ENCODE measurements at regions not wholly inside any gene's neighbourhood (a gene's known extent, or its start where the extent isn't known, plus 50 kb on each side); places are given as distances from the start of the nearest gene placed in this dataset.
"Not testable (repeated sequence)": the region's sequence is repeated elsewhere in the genome, so short reads cannot be mapped to it uniquely, and the experiment has no call there.

- DNase-seq: no peak
Measured at GRCh38 chr13:70613295-70613694, 505.0 kb upstream of the KLHL1 start.

DNA sequence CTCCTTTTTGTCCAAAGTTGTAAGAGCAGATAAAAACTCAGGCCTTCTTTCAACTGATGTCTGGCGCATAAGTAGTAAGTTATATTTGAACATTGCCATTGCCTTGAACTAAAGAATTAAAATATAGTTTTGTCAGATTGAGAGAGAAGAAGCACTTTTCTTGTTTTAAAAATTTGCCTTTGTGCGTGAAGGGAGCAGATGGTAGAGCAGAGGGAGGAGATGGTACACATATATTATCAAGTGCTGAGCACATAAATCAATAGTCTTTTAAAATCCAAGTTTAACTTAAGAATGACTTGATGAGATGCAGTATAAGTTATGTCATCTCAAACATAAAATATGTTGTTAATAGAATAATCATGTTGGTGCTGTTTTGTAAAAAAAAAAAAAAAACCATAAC is 504.6 kb upstream of the KLHL1 start:
- no peak for DNase-seq

DNA sequence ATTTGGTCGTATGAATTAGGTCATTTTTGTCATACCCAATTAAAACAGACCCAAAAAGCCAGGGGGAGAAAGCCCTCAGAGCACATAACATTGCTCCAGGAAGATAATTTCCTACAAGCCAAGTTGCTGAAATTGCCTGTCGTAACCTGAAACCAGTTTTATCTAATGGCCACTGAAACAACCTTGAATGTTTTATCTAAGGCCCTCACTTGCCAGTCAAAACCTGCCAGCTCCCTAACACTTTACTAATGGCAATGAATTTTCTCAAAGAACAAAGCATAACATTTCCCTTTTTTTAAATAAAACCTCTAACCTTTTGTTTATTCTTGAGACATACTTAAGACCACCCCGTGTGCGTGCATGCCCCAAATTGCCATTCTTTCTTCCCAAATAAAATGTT is 496.2 kb upstream of the KLHL1 start:
- no peak for DNase-seq

DNA sequence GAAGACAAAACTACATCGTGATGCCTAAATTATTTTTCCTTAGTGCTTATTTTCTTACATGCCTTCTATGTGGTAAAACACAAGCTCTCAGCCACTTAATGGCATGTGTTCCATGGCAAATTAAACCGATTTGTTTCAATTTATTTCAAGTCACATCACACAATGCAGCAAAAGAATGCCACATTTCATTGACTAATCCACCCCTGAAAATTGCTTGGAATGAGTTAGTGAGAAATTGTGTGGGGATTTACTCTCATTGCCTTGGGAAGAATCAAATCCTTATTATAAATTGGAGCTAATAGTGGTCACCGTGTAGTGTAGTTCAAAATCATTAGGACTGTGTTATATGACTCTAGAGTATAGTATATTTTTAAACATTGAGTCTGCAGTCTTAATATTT is 485.5 kb upstream of the KLHL1 start:
- DNase-seq: no peak

- no peak for DNase-seq
Measured at GRCh38 chr13:70585109-70585508, 476.9 kb upstream of the KLHL1 start.

GRCh38 chr13:70580825-70581224 is 472.6 kb upstream of the KLHL1 start:
- no peak for DNase-seq

DNA sequence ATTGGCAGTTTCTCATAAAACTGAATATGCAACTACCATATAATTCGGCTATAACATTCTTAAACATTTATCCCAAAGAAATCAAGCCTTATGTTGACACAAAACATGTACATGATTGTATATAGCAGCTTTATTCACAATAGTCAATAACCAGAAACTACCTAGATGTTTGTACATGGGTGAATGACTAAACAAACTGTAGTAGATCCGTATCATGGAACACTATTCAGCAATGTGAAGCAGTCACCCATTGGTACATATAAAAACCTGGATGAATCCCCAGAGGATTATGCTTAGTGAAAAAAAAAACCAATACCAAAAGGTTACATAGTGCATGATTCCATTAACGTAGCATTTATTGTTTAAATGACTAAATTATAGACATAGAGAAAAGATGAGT is 471.7 kb upstream of the KLHL1 start:
- DNase-seq: no peak

- DNase-seq: no peak
Measured at GRCh38 chr13:70571221-70571620, 463.0 kb upstream of the KLHL1 start.

DNA sequence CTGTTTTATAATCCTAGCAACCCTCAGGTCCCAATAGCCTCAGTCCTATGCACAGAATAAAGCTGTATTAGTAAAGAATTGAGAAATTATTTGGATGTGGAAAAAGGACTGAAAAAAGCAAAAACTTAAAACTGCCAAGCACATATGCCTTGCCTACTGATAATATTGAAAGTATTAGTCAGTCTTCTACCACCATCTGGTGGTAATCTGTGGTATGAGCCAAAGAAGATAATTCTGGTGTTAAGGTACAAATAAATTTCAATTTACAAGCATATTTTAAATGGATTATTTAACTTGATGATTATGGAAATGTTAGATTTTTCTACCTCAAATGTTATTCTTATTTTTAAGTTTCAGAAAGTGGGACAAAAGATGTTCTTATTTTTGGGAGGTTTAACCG is 460.3 kb upstream of the KLHL1 start:
- no peak for DNase-seq

DNA sequence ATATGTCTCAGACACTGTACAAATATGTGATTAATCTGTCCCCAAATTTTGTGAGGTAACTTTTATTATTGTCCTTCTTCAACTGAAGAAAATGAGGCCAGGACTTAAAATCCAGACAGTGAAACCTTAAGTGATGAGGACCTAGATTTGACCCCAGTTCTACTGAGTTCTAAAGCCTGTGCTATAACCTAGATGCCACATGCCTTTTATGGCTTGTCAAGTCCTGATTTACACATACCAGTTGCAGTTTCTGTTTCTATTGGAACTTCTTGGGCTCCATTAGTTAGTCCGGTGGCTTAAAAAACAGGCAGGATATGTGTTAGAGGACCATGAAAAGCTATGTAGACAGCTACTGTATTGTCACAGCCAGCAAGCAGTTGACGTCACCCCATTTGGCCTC is 436.5 kb upstream of the KLHL1 start:
- no peak for DNase-seq

DNA sequence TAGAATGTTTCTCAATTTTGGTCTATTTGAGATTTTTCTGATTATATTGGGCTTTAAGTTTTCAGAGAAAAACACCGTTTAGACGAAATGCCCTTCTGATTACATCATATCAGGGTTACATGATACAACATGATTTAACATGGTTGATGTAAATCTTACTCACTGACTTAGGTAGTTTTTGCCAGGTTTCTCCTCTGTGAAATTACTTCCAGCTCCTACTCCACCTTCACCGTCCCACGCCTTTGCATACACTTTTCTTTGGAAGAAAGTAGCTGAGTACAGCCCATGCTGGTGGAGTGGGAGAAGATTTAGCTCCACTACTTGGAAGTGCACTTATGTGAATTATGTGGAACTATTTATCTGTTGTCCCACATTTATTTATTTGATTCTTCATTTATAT is 433.2 kb upstream of the KLHL1 start:
- no peak for DNase-seq

DNA sequence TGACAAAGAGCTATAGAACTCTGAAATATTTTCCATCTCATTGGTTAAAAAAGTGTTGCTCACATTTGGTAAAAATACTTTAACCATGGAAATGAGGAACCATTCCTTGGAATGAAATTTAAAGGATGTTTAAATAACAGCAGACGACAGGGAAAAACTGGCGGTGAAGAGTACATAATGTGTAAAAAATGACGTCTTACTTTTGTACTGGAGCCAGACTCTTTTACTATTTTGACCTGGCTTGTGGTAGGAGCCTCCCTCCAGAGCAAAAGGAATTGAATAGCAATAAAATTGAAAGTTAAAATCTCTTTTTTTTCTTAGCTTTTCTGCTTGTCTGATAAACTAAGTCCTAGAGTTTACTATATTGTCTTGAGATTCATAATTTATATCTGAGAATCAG is 426.2 kb upstream of the KLHL1 start:
- DNase-seq: no peak

GRCh38 chr13:70529652-70530051 is 421.4 kb upstream of the KLHL1 start:
- DNase-seq: no peak

- no peak for DNase-seq
Measured at GRCh38 chr13:70527599-70527998, 419.3 kb upstream of the KLHL1 start.

DNA sequence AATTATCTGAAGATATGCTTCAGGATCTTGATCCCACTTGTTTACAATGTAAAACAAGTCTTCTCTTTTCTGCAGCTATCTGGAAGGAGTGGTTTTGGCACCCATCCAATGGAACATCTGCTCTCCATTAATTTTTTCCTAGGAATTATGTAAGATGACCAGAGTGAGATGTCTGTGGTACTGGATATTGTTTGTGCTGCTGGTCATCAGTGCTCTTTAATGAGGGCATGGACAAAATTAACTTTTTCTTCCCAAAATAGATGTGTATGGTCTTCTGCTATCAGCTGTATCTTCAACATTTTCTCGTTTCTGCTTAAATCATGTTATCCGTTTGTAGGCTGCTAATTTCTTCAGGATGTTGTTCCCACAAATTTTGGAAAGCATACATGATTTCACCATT is 415.4 kb upstream of the KLHL1 start:
- DNase-seq: no peak

DNA sequence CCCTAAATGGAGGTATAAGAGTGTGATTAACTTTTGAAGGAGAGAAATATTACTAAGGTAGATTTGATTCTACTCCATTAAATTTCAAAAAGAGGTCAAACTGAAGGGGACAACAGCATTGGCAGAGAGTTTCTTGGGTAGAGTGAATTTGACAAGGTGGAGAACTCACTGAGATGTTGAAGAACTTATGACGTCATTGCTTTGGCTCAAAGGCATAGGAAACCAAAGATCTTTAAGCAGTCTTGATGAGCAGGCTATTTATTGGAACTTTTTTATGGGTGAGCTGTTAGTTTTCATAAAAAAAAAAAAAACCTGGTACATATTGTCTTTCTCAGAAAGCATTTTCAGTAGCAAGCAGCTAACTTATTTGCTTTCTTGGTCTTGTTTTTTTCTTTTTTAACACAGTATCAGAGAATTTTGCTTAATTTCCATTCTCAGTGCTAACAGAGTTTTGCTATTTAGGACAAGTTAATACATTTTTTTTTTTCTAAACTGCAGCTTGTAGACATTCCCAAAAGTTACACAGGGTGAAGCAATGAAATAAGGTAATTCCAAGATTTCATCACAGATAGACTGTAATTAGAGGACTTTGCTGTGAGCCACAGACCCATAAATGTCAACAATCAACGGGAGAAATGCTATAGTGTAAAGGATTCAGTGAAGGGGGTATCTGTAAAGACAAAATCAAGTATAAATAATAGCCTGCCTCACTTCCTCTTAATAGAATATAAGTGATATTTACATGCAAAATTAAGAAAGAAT is 412.2 kb upstream of the KLHL1 start:
- no peak for DNase-seq

DNA sequence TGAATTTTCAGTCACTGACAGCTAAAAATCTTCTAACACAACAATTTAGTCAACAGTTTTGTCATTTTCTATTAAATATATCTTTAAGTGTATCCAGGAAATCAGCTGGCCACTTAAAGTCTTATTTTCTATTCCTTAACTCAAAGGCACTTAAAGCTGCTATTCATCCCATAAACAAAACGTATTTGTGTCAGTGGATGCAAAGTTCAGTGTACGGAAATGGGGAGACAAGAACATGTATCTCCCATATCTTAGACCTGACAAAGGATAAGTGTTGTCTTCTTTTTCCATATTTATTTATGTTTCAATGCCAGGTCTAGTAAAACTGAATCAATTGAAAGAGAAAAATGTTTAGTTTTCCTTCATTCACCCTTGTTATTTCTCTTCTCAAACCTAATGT is 409.8 kb upstream of the KLHL1 start:
- DNase-seq: no peak

DNA sequence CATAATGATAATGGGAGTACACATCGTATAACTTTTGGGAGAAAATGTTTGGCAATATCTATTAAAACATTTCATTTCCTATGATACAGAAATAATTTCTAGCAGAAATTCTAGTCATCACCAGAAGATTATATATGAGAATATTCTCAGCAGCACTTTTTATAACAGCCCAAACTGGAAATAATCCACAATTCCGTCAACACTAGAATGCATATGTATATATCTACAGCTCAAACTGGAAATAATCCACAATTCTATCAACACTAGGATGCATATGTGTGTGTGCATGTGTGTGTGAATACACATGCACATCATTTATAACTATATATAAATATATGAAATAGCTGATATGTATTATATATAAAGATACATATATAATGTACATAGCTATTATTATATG is 408.0 kb upstream of the KLHL1 start:
- no peak for DNase-seq

GRCh38 chr13:70511861-70512417 is 403.7 kb upstream of the KLHL1 start:
- not testable (repeated sequence) for DNase-seq

DNA sequence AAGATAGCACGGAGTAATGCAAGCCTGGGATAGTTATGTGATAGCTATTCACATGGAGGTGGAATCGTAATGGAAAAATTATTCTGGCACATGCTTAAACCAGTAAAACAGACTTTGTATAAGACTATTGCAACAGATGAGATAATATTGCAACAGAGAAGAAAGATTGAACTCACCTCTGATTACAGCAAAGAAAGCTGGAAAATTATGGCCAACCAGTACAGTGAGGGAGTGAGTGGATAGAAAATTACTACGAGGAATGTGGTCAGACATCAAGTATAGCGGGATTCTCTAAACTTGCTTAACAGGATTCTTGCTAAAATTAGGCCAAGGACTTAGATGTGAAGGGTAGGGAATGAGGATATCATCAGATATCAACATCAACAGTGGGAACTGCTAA is 397.6 kb upstream of the KLHL1 start:
- no peak for DNase-seq

GRCh38 chr13:70502944-70503343 is 394.7 kb upstream of the KLHL1 start:
- DNase-seq: no peak

DNA sequence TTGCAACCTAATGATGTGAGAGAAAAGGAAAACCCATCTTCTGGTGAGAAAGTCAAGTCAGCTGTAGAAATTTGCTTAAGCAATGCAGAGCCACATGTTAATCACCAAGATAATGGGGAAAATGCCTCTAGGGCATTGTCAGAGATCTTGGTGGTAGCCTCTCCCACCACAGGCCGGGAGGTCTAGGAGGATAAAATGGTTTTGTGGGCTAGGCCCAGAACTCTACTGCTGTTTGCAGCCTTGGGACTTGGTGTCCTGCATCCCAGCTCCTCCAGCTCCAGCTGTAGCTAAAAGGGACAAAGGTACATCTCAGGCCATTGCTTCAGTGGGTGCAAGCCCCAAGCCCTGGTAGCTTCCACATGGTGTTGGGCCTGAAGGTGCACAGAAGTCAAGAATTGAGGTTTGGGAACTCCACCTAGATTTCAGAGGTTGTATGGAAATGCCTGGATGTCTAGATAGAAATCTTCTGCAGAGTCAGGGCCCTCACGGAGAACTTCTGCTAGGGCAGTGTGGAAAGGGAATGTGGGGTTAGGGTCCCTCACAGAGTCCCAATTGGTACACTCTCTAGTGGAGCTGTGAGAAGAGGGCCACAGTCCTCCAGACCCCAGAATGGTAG is 382.2 kb upstream of the KLHL1 start:
- no peak for DNase-seq

DNA sequence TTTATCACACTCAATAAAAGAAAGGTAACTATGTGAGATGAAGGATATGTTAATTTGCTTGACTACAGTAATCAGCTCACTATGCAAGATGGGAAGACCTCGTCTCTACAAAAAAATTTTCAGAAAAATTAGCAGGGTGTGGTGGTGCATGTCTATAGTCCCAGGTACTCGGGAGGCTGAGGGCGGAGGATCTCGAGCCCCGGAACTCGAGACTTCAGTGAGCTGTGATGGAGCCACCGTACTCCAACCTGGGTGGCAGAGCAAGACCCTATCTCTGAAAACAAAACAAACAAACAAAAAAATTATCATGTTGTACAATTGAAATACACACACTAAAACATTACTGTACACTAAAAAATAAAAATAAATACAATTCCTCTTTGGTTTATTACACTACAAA is 376.7 kb upstream of the KLHL1 start:
- no peak for DNase-seq

GRCh38 chr13:70483599-70484276 is 375.5 kb upstream of the KLHL1 start:
- DNase-seq: no peak

Measured in T-helper 9 cell (primary cell).